Stimulated activated CD8-positive, alpha-beta memory T cell treated with anti-CD3 and anti-CD28 coated beads, Interleukin-15, amount 100 ng/mL, for 48 hours (primary cell): ENCODE measurements at regions not wholly inside any gene's neighbourhood (a gene's known extent, or its start where the extent isn't known, plus 50 kb on each side); places are given as distances from the start of the nearest gene placed in this dataset.

Source experiments
- DNase-seq, 2 donors: peaks; one replicate each; pipeline ENCODE4 v3.0.0-alpha.2; 2020; ENCODE audit warnings: low read depth in 2 of 2

GRCh38 chr1:94707321-94708298 is 112.5 kb upstream of the SLC44A3 start:
- no peak for DNase-seq

- no peak for DNase-seq
Measured at GRCh38 chr1:94702442-94702815, 117.7 kb upstream of the SLC44A3 start.

DNA sequence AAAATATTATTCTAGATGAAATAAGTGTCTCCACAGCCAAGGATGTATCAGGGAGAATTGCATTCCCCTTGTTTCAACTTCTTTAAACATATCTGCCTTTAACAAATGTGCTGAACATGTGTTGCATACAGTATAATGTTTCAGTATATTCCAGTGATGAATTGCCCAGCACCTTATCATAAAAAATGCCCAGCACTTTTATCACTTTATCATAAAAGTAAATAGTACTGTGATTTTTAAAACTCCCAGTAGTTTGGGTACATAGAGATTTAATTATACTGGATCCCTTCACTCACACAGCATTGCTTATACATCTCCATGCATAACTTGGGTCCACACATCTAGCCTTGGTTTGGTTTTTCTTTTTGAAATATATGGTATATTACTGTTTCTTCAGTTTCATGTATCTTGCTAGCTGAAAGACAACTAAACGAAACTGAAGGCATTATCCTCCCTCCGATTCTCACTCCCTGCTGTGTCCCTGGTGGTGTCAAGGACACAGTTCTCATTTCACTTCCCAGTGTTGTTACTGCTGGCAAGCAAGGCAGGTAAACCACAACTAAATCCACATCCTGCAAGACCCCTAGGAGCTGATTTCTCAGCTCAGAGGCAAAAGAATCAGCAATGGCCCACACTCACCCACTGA is 118.2 kb upstream of the SLC44A3 start:
- no peak for DNase-seq

- DNase-seq, result no peak
Measured at GRCh38 chr1:94698759-94699502, 121.2 kb upstream of the SLC44A3 start.

DNA sequence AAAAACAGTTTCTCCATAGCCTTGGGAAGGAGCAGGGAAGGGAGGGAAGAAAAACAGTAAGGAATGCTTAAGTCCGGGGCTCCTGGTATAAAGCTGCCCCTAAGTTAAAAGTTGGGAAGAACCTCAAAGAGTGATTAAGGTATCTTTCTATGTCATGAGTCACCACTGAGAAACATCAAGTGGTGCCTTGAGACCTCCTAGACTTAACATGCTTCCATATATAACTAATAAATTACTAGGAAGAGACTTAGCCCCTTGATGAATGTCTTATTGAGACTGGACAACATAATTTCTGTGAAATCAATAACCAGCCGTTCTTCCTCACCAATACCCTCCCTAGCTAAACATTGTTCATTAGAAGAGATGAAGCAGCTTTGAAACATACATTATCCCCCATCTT is 121.8 kb upstream of the SLC44A3 start:
- DNase-seq, result no peak

GRCh38 chr1:94697839-94698238 is 122.3 kb upstream of the SLC44A3 start:
- no peak for DNase-seq

DNA sequence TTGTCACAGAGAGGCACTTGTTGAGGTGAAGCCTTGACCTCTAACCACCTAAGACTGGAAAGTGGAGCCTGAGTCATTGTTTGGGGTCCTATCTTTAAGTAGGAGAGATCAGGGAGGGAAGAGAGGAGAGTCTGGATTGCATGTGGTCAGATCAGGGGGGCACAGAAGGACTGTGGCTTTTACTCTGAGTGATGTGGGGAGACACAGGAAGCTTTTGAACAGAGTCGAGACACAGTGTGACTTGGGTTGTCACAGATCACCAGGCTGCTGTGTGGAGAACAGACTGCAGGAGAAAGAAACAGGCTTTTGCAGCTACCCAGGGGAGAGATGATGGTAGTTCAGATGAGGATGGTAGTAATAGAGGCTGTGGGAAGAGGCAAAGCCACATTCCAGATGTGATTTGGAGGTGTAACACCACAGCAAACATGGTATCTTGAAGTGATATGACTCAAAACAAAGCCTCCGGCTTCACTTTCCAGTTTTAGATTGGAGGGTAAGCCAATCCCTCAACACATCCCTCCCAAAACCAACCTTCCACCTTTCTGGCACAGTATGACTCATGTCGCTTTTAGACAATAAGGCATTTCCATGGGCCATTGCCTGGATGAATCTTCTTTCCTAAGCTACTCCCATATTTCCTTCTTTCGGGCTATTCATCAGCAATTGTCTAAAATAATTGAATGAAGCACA is 125.8 kb upstream of the SLC44A3 start:
- DNase-seq, result no peak

- no peak for DNase-seq
Measured at GRCh38 chr1:94693435-94693834, 126.7 kb upstream of the SLC44A3 start.

DNA sequence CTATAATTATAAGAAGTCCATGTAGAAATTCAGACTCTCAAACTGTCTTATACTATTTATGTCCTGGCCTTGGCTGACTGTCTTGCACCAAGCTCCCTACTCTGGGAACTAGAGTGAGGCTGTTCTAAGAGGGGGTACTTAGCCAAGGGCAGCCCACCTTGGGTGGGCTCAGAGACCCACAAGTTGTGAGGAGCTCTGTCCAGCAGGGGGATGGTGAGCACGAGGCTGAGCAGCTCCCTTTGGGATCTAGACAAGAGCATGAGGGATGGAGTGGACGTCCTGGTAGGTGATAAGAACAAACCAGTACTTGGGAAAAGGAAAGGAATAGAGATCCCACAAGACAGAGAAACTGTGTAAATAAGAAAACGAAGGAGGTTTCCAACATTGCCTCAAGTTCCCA is 127.1 kb upstream of the SLC44A3 start:
- no peak for DNase-seq

GRCh38 chr1:94688646-94689045 is 131.5 kb upstream of the SLC44A3 start:
- DNase-seq, result no peak

GRCh38 chr1:94686882-94687281 is 133.3 kb upstream of the SLC44A3 start:
- DNase-seq, result no peak

- no peak for DNase-seq
Measured at GRCh38 chr1:94684690-94685250, 135.4 kb upstream of the SLC44A3 start.

DNA sequence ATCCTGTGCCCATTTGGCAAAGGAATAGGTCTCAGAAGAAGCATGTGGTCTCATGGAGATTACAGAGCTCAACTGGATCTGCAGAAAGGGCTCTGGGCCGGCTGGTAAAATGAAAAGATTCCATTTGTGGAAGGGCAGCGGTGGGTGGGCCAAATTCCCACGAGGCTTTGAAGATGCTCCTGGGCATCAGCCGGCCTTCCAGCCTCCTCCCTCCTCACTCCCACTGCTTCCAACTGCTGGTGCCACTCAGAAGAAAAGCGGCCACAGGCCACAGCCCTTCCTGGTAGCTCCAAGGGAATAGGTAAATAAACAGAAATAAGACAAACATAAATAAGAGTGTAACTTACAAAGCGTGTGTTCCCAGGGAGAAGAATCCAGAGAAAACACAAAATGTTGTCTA is 136.3 kb upstream of the SLC44A3 start:
- no peak for DNase-seq

GRCh38 chr1:94680039-94680377 is 138.4 kb upstream of the F3 start:
- no peak for DNase-seq

- no peak for DNase-seq
Measured at GRCh38 chr1:94679332-94680038, 137.9 kb upstream of the F3 start.

DNA sequence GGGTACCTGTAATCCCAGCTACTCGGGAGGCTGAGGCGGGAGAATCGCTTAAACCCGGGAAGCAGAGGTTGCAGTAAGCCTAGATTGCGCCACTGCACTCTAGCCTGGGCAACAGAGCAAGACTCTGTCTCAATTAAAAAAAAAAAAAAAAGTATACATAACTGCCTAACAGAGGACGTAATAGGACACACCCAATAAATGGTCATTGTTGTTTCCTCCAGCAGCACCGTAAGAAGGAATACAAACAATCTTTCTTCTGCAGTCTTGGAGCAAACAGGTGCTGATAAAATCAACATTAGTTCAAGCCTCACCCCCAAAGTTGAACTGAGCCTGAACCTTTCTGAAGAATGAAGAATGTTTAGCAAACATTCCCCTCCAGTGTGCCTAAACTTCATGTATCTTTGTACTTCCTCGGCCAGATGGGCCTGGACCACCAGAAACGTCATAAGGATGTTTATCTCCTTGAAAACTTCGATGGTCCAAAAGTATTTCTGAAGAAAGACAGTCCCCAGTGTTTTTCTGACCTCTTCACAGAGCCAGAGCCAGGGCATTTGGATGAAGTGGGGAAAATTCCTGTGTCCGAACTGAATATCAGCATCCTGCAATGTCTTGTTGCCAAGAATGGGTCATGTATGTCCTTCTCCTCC is 136.8 kb upstream of the F3 start:
- no peak for DNase-seq

DNA sequence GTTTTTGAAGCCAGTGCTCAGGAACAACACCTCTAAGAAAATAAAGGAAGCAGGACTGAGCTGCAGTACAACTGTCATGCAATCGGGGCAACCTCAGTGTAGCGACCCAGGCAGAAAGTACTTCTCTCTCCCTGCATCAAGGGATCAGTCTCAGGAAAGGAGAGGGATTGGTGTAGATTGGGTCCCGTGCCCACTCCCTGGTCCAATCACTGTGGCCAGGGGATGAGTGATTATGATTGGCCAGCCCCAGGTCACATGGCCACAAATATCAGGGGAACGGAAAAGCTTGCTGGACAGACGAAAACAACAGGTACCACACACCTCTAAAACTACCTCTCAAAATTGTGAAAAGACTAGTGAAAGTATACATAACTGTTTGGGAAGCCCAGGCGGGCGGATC is 136.2 kb upstream of the F3 start:
- no peak for DNase-seq

DNA sequence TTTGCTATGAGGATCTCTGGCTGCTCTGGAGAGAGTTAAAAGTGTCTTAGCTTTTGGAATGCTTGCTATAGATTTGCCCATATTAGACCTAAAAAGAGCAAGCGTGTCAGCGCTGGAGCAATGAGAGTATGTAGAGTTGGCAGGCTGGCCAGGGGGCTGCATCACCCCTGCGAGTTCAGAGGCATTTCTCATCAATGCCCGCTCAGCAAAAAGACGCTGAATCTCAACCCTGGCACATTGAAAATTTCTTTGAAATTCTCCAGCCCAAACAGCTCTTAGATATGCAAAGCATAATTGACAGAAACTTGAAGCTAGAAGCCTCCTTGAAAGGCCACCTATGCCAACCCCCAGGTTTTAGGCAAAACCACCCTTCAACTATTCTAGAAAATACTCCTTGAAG is 135.5 kb upstream of the F3 start:
- no peak for DNase-seq

DNA sequence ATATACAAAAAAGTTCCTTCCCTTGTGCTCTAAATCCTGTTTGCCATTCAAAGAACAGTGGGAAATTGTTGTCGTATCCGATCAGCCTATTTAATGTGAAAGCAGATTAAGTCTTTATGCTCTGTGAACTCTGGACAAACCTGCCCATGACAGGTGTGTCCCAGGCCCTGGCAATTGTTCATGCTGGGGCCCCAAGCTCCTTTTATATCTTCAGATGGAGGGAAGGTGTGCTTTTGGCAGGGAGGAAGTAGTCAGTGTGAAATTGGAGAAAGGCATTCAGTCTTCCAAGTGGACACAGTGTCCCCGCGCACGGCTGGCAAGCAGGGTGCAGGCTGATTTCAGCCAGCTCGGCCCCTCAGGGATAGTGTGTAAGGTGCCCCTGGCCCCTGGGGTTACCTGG is 135.1 kb upstream of the F3 start:
- DNase-seq, result no peak

DNA sequence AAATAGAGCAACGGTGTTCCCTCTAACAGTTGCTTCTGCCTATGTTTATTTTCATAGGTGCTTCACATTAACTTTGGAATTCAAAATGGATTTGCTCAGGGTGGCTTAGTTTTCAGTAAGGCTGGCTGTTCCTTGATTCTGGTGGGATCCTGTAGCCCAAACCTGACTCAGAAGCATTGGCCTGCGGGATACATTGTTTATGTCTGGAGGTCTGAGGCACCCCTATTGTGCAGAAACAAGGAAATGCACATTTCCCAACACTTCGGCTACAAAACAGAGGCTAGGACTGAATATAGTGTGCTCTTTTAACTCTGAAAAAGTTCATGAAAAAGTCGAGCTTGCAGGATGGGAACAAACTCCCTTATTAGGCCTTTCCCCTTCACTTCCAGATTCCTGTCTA is 133.8 kb upstream of the F3 start:
- no peak for DNase-seq

DNA sequence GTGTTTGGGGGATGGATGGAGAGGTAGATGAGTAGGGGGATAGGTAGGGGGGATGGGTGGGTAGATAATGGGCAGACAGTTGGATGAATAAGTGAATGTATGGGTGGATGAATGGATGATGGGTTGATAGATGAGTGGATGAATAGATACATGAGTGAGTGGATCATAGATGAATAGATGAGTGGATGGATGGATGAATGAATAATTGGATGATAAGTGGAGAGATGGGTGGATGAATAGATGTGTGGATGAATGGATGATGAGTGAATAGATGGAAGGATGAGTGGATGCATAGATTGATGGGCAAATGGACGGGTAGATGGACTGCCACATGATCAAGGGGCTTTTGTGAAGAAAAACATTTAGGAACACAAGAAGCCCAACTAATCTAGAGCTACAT is 133.3 kb upstream of the F3 start:
- no peak for DNase-seq
